DND-41 (cell line): ENCODE measurements at regions not wholly inside any gene's neighbourhood (a gene's known extent, or its start where the extent isn't known, plus 50 kb on each side); places are given as distances from the start of the nearest gene placed in this dataset.

Experiments
- EZH2 ChIP-seq: IDR thresholded peaks from 3 replicates; pipeline ENCODE4 v1.6.1; 2012; ENCODE audit warnings: borderline replicate concordance, low read depth, mild to moderate bottlenecking, moderate library complexity, low read length, inconsistent platforms; ENCODE audit not compliant: severe bottlenecking
- TF ChIP-seq, protein P1 (sequence below): IDR thresholded peaks from 2 replicates; pipeline ENCODE4 v1.5.1; 2012; ENCODE audit warnings: borderline replicate concordance, low read length, moderate library complexity, mild to moderate bottlenecking; ENCODE audit not compliant: poor library complexity, severe bottlenecking; ENCODE audit errors: extremely low read depth

DNA sequence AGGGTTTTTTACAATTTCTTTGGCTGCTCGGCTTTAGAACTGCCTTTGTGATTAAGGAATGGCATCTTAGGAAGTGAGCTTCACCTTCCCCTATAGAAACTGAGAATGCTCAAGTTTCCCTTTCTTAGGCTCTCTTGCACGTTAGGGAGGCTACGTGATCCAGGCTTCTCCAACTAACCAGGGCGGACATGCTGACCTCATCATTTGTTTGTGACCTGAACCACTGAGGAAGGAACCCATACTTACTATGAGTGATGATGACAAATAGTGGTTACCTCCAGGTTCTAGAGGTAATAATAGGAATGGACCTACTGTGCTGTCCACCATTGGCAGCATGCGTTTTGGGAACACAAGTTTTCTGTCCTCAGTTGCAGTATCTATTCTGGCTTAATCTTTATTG lies 645.8 kb downstream of the C6orf118 start:
- TF ChIP-seq, protein P1, sequence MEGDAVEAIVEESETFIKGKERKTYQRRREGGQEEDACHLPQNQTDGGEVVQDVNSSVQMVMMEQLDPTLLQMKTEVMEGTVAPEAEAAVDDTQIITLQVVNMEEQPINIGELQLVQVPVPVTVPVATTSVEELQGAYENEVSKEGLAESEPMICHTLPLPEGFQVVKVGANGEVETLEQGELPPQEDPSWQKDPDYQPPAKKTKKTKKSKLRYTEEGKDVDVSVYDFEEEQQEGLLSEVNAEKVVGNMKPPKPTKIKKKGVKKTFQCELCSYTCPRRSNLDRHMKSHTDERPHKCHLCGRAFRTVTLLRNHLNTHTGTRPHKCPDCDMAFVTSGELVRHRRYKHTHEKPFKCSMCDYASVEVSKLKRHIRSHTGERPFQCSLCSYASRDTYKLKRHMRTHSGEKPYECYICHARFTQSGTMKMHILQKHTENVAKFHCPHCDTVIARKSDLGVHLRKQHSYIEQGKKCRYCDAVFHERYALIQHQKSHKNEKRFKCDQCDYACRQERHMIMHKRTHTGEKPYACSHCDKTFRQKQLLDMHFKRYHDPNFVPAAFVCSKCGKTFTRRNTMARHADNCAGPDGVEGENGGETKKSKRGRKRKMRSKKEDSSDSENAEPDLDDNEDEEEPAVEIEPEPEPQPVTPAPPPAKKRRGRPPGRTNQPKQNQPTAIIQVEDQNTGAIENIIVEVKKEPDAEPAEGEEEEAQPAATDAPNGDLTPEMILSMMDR = no peak
- TF ChIP-seq EZH2 = no peak
